ENCODE measurements at regions not wholly inside any gene's neighbourhood (a gene's known extent, or its start where the extent isn't known, plus 50 kb on each side); places are given as distances from the start of the nearest gene placed in this dataset.

- no peak for TF ChIP-seq CCAR2 (optimal IDR thresholded peaks at IDR 0.05; ENCODE audit: low read depth, low read length)
- TF ChIP-seq PREB (CRISPR knock-in tag; IDR thresholded peaks at IDR 0.05): no peak
- no peak for TF ChIP-seq CTCF (CRISPR knock-in tag; IDR thresholded peaks at IDR 0.05)
- no peak for TF ChIP-seq ARNTL (CRISPR knock-in tag; IDR thresholded peaks at IDR 0.05)
- no peak for TF ChIP-seq ZZZ3 (CRISPR knock-in tag; IDR thresholded peaks at IDR 0.05; ENCODE audit: borderline replicate concordance)
- no peak for TF ChIP-seq ZNF792 (CRISPR knock-in tag; IDR thresholded peaks at IDR 0.05)
- no peak for TF ChIP-seq SP4 (CRISPR knock-in tag; IDR thresholded peaks at IDR 0.05)
- no peak for TF ChIP-seq HNRNPUL1 (IDR thresholded peaks at IDR 0.05; ENCODE audit: low read depth, low read length)
- TF ChIP-seq SAFB2 (CRISPR knock-in tag; IDR thresholded peaks at IDR 0.05; ENCODE audit: borderline replicate concordance, low read depth): no peak
Measured at GRCh38 chr12:76952995-76953394, 74.2 kb upstream of the CSRP2 start.

Measured in HepG2 (cell line).